Head of caudate nucleus (tissue), 42 donors: ENCODE measurements at regions not wholly inside any gene's neighbourhood (a gene's known extent, or its start where the extent isn't known, plus 50 kb on each side); places are given as distances from the start of the nearest gene placed in this dataset.
"Not testable (repeated sequence)": the region's sequence is repeated elsewhere in the genome, so short reads cannot be mapped to it uniquely, and the experiment has no call there.

ENCODE experiments used
- DNase-seq, 42 donors: peaks; one replicate each; pipeline versions ENCODE4 v3.0.0 to v3.0.0-alpha.2; 2020 to 2021; ENCODE audit warnings: mixed read lengths in 7 of 42
- intact Hi-C: fragments of 100-400 bp; cut with DNase I; formaldehyde crosslinking; loops from one replicate; pipeline ENCODE4 v1.15.0; 2022

DNA sequence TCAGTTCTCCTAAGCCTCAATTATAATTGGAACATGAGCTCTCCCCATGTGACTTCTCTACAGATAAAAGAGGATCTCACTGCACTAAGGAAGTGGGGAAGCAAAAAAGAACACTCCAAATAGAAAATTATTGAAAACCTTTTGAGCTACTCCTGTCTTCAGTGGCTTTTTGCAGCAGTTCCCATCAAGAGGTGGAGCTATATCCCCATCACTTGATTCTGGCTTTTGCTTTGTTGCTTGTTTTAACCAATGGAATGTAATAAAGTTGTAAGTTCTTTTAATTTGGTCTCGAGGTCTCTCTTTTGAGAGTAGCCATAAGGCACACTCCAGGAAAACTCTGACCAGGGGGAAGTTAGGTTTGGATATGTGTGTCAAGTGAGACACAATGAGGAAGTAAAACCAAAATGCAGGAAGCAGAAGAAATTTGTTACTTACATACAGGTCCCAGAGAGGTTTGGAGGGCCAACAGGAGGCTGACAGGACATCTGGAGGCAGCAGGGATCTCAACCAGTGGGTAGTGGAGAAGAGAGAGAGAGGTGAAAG is 569.4 kb downstream of the HTR7 start:
- intact Hi-C loops: no loop called here
- DNase-seq: peak in 2 of 42 donors; percentile 6 to 9

DNA sequence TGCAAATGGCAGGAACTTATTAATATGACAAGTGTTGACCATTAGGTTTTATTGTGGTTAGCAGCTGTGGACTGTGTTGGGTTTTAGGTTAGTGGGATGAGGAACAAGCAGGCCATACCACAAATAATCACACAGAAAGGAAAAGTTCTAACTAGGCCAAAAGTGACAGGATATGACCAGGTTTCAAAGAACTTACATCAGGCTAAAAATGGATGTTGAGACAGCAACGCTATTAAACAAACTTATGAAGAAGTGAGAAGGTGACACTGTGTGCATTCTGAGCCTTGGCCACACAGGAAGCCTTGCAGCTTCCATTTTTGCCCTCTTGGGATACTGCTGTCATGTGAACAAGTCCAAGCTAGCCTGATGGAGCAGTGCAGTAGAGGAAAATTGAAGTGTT is 568.8 kb downstream of the HTR7 start:
- DNase-seq: no peak
- intact Hi-C loops: no loop called here

DNA sequence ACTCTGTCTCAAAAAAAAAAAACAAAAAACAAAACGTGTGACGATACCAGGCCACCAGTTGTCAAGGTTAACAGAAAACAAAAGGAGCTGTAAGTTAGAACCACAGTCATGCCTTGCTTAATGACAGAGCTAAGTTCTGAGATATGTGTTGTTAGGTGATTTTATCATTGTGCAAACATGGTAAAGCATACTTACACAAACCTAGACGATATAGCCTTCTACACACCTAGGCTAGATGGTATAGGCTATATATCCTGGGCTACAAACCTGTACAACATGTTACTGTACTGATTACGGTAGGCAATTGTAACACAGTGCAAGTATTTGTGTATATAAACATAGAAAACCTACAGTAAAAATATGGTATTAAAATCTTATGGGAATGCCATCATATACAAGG is 564.2 kb downstream of the HTR7 start:
- DNase-seq: no peak
- intact Hi-C loops: no loop called here

DNA sequence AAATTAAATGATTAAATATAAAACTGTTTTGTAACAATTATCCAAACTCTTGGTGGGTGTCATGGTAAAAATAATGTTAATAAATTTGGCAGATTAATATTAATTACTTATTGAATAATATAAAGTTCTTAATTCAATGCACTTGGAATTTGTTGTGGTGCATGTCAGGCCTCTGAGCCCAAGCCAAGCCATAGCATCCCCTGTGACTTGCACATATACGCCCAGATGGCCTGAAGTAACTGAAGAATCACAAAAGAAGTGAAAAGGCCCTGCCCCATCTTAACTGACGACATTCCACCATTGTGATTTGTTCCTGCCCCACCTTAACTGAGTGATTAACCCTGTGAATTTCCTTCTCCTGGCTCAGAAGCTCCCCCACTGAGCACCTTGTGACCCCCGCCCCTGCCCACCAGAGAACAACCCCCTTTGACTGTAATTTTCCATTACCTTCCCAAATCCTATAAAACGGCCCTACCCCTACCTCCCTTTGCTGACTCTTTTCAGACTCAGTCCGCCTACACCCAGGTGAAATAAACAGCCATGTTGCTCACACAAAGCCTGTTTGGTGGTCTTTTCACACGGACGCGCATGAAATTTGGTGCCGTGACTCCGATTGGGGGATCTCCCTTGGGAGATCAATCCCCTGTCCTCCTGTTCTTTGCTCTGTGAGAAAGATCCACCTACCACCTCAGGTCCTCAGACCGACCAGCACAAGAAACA is 562.9 kb downstream of the HTR7 start:
- intact Hi-C loops, DNase-seq: not testable (repeated sequence)

DNA sequence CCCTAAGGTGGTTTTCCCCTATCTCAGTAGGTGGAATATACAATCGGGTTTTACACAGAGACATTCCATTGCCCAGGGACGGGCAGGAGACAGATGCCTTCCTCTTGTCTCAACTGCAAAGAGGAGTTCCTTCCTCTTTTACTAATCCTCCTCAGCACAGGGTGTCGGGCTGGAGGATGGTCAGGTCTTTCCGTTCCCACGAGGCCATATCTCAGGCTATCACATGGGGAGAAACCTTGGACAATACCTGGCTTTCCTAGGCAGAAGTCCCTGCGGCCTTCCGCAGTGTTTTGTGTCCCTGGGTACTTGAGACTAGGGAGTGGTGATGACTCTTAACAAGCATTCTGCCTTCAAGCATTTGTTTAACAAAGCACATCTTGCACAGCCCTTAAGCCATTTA is 555.8 kb downstream of the HTR7 start:
- intact Hi-C loops, DNase-seq: not testable (repeated sequence)

DNA sequence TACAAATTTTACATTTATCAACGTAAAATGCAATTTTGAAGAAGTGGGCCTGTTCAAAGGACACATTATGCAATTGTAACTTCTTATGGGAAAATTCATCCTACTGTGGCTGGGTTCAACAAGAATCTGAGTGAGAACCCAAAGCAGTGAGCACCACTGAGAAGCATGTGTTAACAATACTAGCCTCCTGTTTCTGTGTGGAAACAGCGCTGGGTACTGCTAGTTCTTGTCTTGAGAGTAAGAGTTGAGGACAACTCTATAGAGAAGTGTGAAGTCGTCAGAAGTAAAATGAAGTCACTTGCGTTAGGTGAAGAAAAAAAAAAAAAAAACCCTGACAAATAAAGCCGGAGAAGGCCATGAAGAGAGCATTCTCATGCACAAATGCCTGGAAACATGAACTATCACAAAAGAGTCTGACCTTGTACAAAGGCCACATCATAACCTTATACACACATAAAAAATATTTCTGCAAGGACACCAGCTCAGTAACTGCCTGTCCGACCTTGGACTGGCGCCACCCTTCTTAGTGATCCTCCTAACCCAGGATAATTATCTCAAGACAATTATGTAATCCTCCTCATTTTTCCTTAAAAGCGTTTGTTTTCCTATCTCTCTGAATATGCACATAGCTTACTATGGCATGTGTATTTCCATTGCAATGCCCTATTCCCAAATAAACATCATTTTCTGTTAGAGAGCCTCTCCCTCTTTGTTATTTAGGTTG is 554.9 kb downstream of the HTR7 start:
- no peak for DNase-seq
- intact Hi-C loops: no loop called here

DNA sequence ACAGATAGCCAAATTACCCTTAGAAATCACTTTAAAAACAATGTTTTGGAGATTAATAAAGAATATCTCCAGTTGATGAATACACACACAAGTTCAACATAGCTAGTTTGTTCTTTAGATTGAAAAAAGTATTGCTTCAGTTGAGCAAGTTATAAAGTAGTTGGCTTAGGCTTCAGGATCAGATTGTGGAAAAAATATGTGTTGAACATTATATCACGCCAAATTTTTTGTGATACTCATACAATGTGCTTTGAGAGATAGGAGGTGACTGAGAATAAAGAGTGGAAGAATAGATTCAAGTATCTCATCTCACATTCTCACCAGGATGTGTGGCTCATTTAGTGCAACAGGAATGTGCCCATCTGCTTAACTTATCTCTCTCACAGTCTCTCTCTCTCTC is 553.3 kb downstream of the HTR7 start:
- intact Hi-C loops: no loop called here
- DNase-seq: no peak

DNA sequence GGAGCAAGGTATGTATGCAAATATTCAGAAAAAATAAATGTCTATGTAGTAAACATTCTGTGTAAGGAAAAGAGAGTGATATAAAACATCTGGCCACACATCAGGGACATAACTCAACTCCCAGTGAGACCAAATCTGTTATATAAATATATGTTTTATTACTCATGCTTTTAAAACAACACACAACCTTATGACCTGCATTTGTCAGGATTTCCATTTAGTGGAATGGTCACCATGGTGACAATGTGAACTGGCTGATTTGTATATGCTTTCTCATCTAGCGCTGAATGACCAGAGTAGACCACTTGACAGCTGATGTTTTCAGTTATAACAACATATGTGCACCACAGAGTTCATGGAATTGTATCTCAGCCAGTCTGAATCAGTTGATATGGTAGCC is 551.7 kb downstream of the HTR7 start:
- DNase-seq: no peak
- intact Hi-C loops: no loop called here

DNA sequence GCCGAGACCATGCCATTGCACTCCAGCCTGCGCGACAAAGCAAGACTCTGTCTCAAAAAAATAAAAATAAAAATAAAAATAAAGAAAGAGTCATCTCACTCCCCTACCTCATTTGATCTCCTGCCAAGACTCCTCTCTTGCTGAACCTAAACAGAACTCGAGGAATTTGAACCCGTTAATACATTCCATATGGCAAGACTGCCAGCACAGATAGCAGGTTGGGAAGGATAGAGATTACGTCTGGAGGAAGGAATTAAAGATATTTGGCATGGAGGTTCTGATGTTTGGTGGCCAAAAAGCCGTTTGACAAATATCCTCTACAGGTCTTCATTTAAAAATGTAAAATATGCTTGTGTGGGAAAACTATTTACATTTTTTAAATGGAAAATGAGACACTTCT is 549.6 kb downstream of the HTR7 start:
- no peak for DNase-seq
- intact Hi-C loops: no loop called here

DNA sequence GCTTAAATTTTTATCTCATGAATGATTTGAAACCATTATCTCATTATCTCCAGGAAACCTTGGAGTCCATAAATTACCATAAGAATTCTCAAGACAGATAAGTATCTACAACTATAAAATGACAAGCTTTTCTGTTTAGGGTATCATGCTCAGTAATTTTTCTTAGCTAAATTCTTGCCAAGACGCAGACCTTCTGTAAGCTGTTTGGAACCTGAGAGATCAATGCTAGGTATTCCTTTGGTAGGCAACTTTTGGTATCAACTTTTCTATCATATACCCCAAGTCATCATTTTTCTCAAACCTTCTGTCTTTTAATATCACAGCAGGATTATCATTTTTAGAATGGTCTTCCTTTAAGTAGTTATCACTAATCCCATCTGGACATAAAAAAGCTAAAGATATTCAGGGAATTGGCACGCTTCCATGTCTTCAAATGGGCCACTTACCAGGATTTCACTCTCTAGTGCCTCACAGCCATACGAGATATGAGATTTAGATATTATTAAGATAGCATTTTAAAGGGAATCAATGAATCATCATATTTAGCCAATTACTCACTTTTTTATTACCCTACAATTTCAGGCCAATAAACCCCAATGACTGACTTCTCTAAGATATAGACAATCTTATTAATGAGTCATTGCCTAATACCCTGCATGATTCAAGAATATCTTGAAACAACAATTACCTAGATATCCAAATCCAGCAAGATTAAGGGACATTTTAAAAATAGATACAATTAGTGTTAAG is 544.1 kb downstream of the HTR7 start:
- intact Hi-C loops: no loop called here

DNA sequence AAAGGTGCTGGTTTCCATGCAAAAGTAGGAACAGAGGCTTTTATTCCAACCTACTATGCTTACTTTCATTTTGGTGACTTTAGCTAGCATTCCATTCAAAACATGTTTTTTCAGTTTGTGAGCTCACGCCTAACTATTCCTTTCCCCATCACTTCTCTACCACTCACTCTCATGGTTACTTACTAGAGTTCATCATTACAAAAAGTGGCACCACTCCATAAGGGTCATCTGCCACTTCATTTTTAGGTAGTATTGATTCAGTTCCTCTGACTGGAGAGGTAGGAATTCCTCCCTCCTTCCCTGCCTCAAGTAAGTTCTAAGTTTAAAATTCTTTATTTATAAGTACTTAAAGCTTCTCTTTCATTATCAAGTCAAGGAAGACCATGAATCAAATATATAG is 543.1 kb downstream of the HTR7 start:
- intact Hi-C loops: no loop called here
- no peak for DNase-seq

More for the DNA sequence above, 544.1 kb downstream of the HTR7 start:
- no peak for DNase-seq

DNA sequence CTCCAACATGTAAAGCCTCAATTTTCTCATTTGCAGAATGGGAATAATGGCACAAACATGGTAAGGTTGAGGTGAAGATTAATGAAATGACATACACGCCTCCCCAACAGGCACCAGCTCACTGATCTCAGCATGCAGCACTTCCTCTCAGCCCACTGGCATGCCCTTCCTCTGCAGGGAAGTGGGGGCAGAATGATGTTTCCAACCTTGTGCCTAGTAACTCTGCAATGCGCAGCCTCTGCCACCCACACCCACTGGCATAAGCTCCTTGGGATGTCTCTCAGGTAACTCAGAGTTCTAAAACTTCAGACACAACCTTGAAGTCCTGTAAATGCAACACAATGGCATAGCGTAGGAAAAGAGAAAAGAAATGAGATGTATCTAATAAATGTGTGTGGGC is 540.7 kb downstream of the HTR7 start:
- peak; percentile 27 to 90 (median 68) for DNase-seq

DNA sequence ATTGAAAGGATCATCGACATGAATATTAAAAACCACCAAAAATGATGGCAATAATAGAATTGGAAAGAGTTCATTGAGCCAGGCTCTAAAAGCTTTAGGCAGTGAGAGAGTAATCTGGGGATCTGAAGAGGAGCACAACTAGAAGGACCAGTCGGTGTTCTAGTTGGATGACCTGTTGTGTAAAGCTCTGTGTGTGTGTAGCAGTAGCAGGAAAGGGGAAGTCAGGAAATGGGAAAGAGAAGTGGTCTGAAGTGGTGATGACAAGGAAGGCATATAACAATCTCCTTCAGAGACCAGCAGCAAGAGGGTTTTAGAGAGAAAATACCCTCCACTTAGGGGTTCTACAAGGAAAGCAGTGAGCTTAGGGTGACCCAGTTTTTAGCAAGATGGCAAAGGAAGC is 539.2 kb downstream of the HTR7 start:
- intact Hi-C loops: no loop called here
- no peak for DNase-seq

More for the DNA sequence above, 540.7 kb downstream of the HTR7 start:
- intact Hi-C loops: no loop called here

DNA sequence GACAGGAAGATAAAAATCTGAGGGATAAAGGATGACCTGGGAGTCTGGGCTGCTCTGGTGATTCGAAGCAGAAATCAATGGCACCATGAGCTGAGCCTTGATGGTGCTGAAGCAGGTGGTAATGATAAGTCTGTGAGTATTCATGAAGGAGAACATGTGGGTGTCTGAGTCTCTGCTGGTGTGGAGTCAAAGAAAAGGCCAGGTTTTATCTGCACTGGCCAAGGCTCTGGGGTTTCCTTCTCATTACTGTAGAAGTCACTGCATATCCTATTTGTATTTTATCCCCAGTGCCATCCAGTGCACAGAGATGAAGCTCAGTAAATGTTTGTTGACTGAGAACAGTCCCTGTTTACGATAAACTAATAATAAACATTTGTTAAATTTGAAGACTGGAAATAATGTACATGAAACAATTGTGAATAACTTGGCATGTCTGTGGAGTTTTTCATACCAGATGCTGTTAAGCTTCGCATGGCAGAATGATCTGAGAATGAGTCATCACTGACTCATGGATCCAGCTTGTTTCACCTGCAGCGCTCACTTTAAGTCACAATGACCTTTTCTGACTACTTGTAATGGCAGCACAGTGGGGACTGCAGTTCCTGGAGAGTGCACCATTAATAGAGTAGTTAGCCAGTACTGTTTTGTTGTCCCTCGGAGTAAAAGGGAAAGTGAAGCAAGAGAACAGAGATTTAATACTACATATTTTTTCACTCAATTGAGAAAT is 538.5 kb downstream of the HTR7 start:
- peak in 25 of 42 donors; percentile 3 to 76 (median 28) for DNase-seq
- intact Hi-C loops: no loop called here

DNA sequence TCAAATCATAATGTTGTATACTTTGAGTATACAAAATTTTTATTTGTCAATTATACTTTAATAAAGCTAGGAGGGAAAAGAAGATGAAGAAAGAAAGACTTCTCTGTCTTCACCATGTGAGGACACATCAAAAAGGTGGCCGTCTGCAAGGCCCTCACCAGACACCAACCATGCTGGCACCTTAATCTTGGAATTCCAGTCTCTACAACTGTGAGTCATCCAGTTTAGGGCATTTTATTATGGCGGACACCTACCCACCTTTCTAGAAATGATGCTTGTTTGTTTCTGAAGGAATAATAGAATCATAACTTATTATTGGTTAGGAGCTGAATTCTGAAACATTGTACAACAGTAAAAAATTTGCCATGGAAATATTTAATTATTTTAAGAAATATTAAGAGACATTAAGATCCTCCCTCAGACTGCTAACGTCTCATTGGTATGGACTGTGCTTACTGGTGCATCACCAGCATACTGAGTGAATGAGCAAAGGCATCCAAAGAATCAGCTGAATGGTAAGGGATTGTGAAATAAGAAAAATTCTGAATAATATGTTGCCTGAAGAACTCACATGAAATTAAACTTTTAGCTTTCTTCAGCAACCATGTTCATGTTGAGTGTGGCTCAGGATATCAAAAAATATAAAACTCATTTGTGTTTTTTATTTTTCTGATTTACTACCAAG is 536.6 kb downstream of the HTR7 start:
- no peak for DNase-seq
- intact Hi-C loops: no loop called here

DNA sequence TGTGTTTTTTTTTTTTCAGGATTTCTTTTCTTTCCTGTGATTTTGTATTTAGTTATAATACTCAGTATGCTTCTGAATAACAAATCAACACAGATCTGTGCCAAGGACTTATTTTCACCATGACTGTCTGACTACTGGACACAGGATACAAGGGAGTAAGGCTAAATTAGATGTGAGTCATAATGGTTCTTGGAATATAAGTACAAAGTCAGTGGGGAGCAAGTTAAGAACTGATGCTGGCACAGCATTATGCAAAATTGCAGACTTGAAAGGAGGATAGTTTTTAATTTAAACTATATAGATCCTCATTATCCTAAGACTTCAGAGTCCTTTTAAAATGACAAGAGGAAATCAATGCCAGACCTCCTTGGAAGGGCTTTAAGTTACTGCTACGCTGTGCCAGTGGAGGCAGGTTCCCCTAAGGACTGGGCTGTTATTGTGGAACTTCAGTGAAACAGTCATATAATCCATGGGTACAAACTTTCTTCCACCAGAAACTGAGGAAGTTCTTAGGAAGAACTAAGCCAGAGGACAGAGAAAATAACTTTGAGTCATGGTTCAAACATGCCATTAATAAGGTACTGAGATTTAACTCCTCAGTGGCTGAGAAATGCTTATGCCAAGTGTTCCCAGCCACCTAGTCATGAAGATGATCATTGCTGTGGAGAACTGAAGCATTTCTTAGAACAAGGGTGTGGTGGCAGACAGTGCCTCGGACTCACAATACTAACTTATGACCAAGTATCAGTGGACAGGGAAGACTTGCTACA is 531.2 kb downstream of the HTR7 start:
- no peak for DNase-seq
- intact Hi-C loops: no loop called here

DNA sequence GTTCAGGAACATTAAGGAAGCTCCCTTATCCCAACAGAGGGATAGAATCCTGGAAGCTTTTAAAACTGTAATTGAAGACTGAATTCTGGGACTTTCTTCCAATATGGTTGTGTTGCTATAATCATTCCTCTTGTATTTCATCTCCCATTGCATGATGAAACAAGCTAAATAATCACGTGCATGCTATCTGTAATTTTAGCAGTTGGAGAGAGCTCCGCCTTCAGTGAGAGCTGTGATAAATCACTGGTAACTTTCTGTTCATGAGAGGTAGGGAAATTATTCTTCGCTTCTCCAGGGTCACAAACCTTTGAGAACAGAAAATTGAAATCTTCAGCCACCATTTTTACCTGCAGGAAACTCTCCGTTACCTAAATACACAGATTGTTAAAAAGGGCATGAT is 530.2 kb downstream of the HTR7 start:
- intact Hi-C loops: no loop called here
- no peak for DNase-seq

DNA sequence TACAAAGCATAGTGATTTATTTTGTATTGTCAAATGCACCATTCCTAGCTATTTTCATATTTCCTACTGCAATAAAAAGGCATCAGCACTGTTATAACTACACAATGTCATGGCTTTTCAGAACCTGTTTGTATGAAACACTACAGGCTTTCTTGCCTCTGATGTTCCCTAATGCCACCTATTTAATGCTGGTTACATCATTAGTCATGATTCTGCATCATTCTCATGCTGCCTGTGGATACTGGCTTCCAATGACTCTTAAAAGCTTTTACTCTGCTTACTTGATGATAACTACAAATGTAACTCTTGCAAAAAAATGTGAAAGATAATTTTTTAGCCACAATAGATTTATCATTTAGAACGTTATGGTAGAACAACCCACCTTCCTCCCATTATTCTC is 529.4 kb downstream of the HTR7 start:
- intact Hi-C loops: no loop called here
- DNase-seq: no peak
